Uterus (tissue), 2 donors: ENCODE measurements at regions not wholly inside any gene's neighbourhood (a gene's known extent, or its start where the extent isn't known, plus 50 kb on each side); places are given as distances from the start of the nearest gene placed in this dataset.

Experiments used
- CTCF ChIP-seq, 4 experiments: fragments of 200-600 bp in 2 of 4; fragments of 450-650 bp in 2 of 4; sonication (generic) in 2 of 4; IDR thresholded peaks; one replicate each; pipeline ENCODE4 v1.5.1; 2016 to 2019; ENCODE audit warnings: antibody characterized with exemption in 4 of 4, mild to moderate bottlenecking in 2 of 4, moderate library complexity in 1 of 4
- POLR2A ChIP-seq, 2 donors: fragments of 450-650 bp; IDR thresholded peaks; one replicate each; pipeline ENCODE4 v1.6.1; 2016; ENCODE audit warnings: antibody characterized with exemption in 2 of 2, mild to moderate bottlenecking in 1 of 2, moderate library complexity in 1 of 2

GRCh38 chr3:148450819-148451218 lies 246.9 kb upstream of the AGTR1 start:
- TF ChIP-seq CTCF (IDR thresholded peaks at IDR 0.05): no peak
- TF ChIP-seq POLR2A (IDR thresholded peaks at IDR 0.05): no peak
